ENCODE measurements at regions not wholly inside any gene's neighbourhood (a gene's known extent, or its start where the extent isn't known, plus 50 kb on each side); places are given as distances from the start of the nearest gene placed in this dataset.

GRCh38 chr1:232499188-232499587 lies 130.7 kb downstream of the SIPA1L2 start:
- H3K27me3 ChIP-seq (ENCODE audit: control insufficient read depth in 2 of 2, insufficient read depth in 2 of 2, low read length in 2 of 2), result no peaks in the 10 kb centered on the region
- dilution Hi-C loops (cut with MboI; ENCODE audit: extremely low pct_ligation_motif_present, low sequenced_read_pairs), result no loop called here
- no peaks in the 10 kb centered on the region for H3K9me1 ChIP-seq (replicated peaks; ENCODE audit: control insufficient read depth, extremely low read depth, insufficient read depth, low read length)
- H3K9me3 ChIP-seq (replicated peaks; ENCODE audit: control insufficient read depth, insufficient read depth, low read length), result no peaks in the 10 kb centered on the region
- no peak overlapping the region for H3K27ac ChIP-seq (ENCODE audit: insufficient read depth, low read depth, low read length)
- no peak for DNase-seq (ENCODE audit: low read depth, low spot score)
- no peaks in the 10 kb centered on the region for H4K20me1 ChIP-seq (replicated peaks; ENCODE audit: control insufficient read depth, extremely low read depth, insufficient read depth, low read length)
- H3K4me3 ChIP-seq (replicated peaks in 1 of 3; ENCODE audit: insufficient read depth in 1 of 3, low read depth in 1 of 3, low read length in 3 of 3), result no peak overlapping the region
- POLR2A ChIA-PET, result no interaction called here
- H3K4me2 ChIP-seq (ENCODE audit: insufficient read depth, low read length), result no peak overlapping the region
- intact Hi-C loops (cut with micrococcal nuclease), result no loop called here
- FAIRE-seq, result no peak
- BruUV-seq (replicated peaks), result no TSS peak
- CTCF ChIA-PET, result no interaction called here
- no peaks in the 10 kb centered on the region for H3K4me1 ChIP-seq (ENCODE audit: control insufficient read depth, extremely low read depth, insufficient read depth, low read length)
- no peak overlapping the region for H3K9ac ChIP-seq (replicated peaks; ENCODE audit: extremely low read depth, insufficient read depth, low read length)
- TF ChIP-seq GATA2 (IDR thresholded peaks at IDR 0.05; ENCODE audit: insufficient read depth, insufficient read length, low read depth, low read length) (no peak), FOS (IDR thresholded peaks at IDR 0.05; ENCODE audit: borderline replicate concordance, insufficient read depth, low read length) (no peak), JUN (IDR thresholded peaks at IDR 0.05; ENCODE audit: borderline replicate concordance, insufficient read depth, insufficient read length, low read depth) (no peak), POLR2AphosphoS5 (IDR thresholded peaks at IDR 0.05; ENCODE audit: insufficient read depth, low read depth, low read length) (no peak), CTCF (IDR thresholded peaks at IDR 0.05; ENCODE audit: extremely low read depth in 1 of 2, insufficient read depth in 1 of 2, low read depth in 1 of 2, low read length in 2 of 2) (no peak), MAX (IDR thresholded peaks at IDR 0.05; ENCODE audit: insufficient read depth, insufficient read length) (no peak), MYC (IDR thresholded peaks at IDR 0.05; ENCODE audit: low read depth, low read length) (no peak), EZH2 (IDR thresholded peaks at IDR 0.05; ENCODE audit: borderline replicate concordance, low read depth, low read length, severe bottlenecking) (no peak), POLR2A (IDR thresholded peaks at IDR 0.05; ENCODE audit: low read depth, low read length) (no peak)
- H3K79me2 ChIP-seq (ENCODE audit: control insufficient read depth, insufficient read depth, low read length), result no peaks in the 10 kb centered on the region
- H2AFZ ChIP-seq (ENCODE audit: low read depth, low read length), result no peak overlapping the region
- H3K36me3 ChIP-seq (ENCODE audit: control insufficient read depth in 2 of 2, extremely low read depth in 1 of 2, insufficient read depth in 2 of 2, low read length in 2 of 2), result no peaks in the 10 kb centered on the region

Data from endothelial cell of umbilical vein (primary cell).